ENCODE measurements at regions not wholly inside any gene's neighbourhood (a gene's known extent, or its start where the extent isn't known, plus 50 kb on each side); places are given as distances from the start of the nearest gene placed in this dataset.
"Not testable (repeated sequence)": the region's sequence is repeated elsewhere in the genome, so short reads cannot be mapped to it uniquely, and the experiment has no call there.

GRCh38 chr3:192031941-192032340 lies 571.0 kb downstream of the PYDC2 start:
- no peak for DNase-seq (ENCODE audit: low spot score)

DNA sequence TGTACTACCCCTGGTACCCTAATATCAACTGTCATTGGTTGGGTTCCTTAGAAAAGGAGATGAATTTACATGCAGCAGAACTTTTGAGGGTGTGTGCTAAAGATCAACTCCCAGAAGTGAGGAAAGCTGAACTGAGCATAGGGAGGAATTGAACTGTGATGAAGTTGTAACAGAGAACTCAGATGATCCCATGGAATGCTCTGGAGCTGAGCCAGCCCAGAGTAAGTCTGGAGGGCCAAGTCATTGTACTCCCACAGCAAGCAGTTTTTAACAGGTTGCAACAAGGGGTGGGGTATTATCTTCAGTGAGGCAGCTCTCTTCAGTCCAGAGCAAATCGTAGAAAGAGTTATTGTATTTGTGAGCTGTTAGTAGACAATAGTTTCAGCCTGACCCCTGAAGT lies 572.3 kb downstream of the PYDC2 start:
- DNase-seq (ENCODE audit: low spot score), result no peak

DNA sequence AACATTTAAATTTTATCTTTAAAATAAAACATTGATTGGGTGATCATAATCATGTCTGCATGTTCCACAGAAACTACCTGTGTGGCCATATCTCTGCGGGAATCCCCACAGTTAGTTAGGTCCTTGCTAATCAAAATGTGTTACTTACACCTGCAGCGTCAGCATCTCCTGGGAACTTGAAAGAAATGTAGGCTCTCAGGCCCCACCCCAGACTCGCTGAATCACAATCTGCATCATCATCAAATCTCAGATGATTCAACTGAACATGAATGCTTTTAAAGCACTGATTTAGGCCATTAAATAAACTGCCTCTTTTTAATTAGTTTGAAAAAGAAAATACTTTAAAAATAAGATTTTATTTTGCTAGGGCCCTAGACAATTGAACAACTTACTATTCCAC lies 577.8 kb downstream of the PYDC2 start:
- no peak for DNase-seq (ENCODE audit: low spot score)

DNA sequence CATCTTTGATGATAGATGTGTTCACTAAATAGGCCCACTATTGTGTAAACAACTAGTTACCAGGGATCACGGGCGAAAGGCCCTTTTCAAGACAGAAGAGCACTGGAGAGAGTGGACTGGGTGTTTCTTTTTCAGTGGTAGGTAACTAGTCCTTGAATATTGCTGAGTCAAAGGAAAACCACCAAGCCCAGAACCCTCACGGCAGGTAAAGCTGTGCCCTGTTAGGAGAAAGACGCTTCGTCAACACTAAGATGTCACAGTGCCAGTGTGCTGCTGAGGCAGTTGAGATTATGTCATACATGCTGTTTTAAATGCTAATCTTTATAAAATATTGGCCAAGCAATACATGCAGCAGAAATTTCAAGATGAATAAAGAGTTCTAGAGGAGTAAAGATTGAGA lies 578.6 kb downstream of the PYDC2 start:
- no peak for DNase-seq (ENCODE audit: low spot score)

DNA sequence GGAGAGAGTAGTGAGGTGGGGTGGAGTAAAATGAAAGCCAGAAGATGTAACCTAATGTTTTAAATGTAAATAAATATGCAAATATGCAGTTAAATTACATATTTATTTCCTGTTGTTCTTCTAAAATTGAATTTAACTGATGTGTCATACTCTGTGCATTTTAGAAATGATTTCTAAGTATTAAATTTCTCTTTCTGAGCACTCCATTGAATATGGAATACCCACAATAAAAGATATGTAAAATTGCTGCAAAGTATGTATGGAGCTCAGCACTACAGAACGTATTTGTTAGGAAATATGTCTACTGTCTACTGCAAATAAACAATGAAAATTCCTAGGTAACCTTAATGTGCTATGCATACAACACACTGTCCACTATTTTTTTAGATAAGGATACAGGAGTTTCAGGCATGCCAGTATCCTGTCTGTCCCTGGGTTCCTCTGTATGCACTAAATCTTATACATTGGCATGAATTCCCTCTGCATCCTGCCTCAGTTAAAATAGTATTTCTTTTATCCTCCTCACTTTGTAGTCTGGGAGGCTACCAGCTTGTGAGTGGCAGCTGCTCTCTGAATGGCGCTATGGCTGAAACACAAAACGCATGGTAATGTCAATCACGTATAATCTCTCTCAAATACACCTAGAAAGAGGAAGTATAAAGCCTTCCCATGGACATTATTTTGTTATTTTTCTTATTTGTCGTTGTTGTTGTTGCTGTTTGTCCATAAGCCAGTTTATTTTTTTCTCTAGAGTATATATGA lies 579.5 kb downstream of the PYDC2 start:
- DNase-seq (ENCODE audit: low spot score), result no peak

GRCh38 chr3:192042116-192042515 lies 581.2 kb downstream of the PYDC2 start:
- no peak for DNase-seq (ENCODE audit: low spot score)

GRCh38 chr3:192054881-192055280 lies 593.9 kb downstream of the PYDC2 start:
- DNase-seq (ENCODE audit: low spot score), result no peak

DNA sequence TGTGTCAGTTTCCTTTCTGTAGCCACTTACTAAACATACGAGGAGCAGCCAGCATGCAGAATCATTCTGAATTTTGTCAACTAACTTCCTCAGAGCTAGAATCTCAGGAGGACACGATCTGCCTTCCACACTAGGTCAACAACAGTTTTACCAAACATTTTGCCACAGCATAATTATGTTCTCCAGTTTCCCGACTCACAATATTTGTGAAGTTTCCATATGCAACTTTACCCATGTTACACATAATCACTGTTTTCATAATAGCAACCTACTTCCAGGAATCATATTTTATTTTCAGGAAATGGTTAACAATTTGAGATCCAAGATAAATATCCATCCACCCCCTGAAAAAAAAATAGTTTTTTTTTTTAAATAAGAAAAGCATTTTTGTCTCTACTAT lies 595.0 kb downstream of the PYDC2 start:
- no peak for DNase-seq (ENCODE audit: low spot score)

GRCh38 chr3:192057261-192057660 lies 596.3 kb downstream of the PYDC2 start:
- DNase-seq (ENCODE audit: low spot score), result no peak

DNA sequence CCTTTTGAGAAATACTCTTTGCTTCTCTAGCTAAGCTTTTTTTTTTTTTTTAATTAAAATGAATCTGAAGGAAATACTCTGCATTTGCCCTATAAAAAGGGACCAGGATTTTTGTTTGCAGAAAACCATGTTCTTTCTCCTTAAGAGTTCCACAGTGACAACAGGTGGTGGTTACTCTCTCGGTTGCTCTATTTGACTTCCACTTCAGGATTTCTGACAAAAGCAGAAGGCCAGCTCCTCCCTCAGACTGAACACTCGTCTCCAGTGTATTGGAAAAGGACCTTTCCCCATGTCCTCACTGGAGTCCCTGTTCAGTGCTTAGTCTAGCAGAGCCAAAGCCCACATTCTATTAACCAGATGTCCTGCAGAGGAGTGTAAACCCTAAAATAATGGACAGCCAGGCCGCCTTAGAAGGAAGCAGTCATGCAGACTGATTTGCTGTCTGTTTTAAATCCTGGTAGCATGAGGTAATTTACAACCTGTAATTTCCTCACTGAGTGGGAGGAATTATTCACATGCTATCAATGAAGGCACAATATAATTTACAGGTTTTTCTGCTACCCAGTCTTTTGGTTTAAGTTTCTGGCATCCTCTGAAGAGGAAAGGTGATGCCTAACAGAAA lies 599.3 kb downstream of the PYDC2 start:
- no peak for DNase-seq (ENCODE audit: low spot score)

DNA sequence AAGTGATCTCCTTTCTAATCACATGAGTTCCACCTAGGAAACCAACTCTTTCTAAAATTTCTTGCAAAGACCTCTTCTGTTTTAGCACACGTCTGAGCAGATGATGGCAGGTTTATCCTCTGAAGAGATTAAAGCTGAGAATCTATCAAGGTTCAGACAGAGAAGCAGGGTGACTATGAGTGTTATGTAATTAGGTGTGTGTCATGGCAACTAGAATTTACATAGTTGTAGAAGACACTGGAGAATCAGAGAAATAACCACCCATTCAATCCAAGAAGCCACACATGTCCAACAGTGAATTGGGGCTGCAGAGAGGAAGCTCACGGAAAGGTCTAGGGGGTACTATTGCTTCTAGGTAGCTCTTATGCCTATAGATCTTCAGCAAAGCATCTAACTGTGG lies 600.5 kb downstream of the PYDC2 start:
- no peak for DNase-seq (ENCODE audit: low spot score)

- no peak for DNase-seq (ENCODE audit: low spot score)
These were observed 601.2 kb downstream of the PYDC2 start for GRCh38 chr3:192062186-192062585.

DNA sequence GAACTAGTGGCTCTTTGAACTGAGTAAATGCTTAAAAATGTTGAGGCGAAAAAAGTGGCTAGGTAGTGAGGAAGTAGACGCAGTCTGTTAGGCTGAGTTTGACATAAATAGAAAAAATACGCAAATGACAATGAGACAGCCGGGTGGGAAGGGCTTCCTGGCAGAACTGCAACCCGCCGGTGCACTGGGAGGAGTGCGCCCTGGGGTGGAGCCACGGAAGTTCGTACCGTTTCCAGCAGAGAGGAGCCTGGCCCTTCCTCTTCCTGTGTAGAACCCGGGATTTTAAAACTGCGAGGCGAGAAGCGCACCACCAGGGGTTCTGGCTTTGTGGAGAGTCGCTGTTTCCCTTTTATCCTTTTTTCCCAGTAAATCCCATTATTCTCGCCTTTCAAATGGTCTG lies 602.6 kb downstream of the PYDC2 start:
- DNase-seq (ENCODE audit: low spot score), result peak; percentile 2

- DNase-seq (ENCODE audit: low spot score), result no peak
These were observed 604.0 kb downstream of the PYDC2 start for GRCh38 chr3:192064959-192065358.

GRCh38 chr3:192066253-192066652 lies 605.3 kb downstream of the PYDC2 start:
- DNase-seq (ENCODE audit: low spot score), result not testable (repeated sequence)

DNA sequence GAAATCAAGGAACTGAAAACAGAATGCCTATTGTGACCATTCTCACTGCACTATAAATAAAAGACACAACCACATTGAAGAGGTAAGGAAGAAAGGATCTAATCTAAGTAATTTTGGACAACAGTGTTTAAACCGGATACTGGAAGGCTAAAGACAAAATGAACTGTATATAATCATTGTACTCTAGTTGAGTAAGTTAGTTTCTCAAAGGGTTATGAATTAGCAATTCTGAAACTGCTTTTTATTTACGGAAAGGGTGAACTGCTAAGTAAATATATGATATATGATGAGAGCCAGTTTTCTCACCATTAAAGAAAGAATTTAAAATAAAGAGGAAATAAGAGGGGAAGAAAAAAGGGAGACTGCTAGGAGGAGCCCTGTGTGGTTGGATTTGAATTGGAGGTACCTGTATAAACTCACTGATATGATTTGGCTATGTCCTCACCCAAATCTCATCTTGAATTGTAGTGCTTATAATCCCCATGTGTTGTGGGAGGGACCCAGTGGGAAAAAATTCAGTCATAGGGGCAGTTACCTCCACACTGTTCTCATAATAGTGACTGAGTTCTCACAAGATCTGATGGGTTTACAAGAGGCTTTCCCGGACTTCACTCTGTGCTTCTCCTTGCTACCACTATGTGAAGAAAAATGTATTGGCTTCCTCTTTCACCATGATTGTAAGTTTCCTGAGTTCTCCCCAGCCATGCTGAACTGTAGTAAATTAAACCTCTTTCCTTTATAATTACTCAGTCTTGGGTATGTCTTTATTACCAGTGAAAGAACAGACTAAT lies 607.7 kb downstream of the PYDC2 start:
- DNase-seq (ENCODE audit: low spot score), result no peak

DNA sequence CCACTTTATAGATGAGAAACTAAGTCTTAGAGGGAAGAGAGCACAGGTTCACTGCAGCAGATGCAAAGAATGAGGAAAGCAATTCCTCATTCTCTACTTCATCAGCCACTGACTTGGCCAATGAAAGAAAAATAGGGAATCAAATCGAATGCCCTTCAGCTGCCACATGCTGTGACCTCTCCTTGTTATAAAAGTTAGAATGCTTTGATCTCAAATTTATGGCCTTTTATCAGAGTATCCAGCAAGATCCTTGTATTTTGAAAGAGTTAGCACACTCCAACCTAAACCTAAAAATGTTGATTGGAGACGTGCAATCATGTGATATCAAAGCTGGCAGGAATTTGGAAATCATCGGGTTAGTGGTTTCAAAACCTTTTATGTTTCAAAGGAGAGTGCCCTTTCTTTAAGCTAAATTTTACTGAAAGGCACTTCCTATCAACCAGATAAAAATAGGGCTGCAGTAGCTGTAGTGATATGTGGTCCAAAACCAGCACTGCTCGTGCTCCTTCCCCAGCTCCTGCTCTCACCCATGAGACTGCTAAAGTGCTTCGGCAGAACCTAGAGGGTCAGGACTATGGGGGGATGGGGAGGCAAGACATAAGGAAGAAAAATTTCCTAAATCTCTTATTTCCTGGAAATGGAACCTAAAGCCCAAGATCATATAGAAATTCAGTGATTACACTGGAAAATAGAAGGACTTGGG lies 617.0 kb downstream of the PYDC2 start:
- DNase-seq (ENCODE audit: low spot score), result peak; percentile 6

- DNase-seq (ENCODE audit: low spot score), result no peak
These were observed 618.1 kb downstream of the PYDC2 start for GRCh38 chr3:192079098-192079497.

GRCh38 chr3:192080336-192080735 lies 619.4 kb downstream of the PYDC2 start:
- no peak for DNase-seq (ENCODE audit: low spot score)

GRCh38 chr3:192082730-192083660 lies 622.0 kb downstream of the PYDC2 start:
- no peak for DNase-seq (ENCODE audit: low spot score)
